GM23338 (cell line): ENCODE measurements at regions not wholly inside any gene's neighbourhood (a gene's known extent, or its start where the extent isn't known, plus 50 kb on each side); places are given as distances from the start of the nearest gene placed in this dataset.

Experiments
- ATAC-seq: fragments of 200-7000 bp; cut with Tn5 transposase; 3 replicates; pipeline ENCODE4 v1.9.1; 2020
- DNase-seq: peaks from one replicate; pipeline ENCODE4 v3.0.0-alpha.2; 2015; ENCODE audit warnings: low spot score
- H2AFZ ChIP-seq: fragments of 200-600 bp; sonication (generic); 2 replicates; pipeline ENCODE4 v1.8.0; 2016; ENCODE audit warnings: antibody characterized with exemption, mild to moderate bottlenecking, moderate library complexity
- H3F3A ChIP-seq: fragments of 200-600 bp; sonication (generic); replicated peaks from 2 replicates; pipeline ENCODE4 v1.8.0; 2017; ENCODE audit warnings: antibody characterized with exemption, mixed run types, low read depth
- H3K27ac ChIP-seq: fragments of 200-600 bp; sonication (generic); 2 replicates; pipeline ENCODE4 v1.6.1; 2016; ENCODE audit warnings: low read depth
- H3K27me3 ChIP-seq: fragments of 200-600 bp; sonication (generic); 2 replicates; pipeline ENCODE4 v1.8.0; 2016; ENCODE audit warnings: mild to moderate bottlenecking, mixed run types, moderate library complexity; ENCODE audit not compliant: insufficient read depth
- H3K36me3 ChIP-seq: fragments of 200-600 bp; sonication (generic); 2 replicates; pipeline ENCODE4 v1.8.0; 2016; ENCODE audit warnings: mild to moderate bottlenecking; ENCODE audit not compliant: insufficient read depth
- H3K4me1 ChIP-seq: fragments of 200-600 bp; sonication (generic); 2 replicates; pipeline ENCODE4 v1.8.0; 2016; ENCODE audit warnings: mild to moderate bottlenecking, moderate library complexity; ENCODE audit not compliant: insufficient read depth
- H3K4me2 ChIP-seq: fragments of 200-600 bp; sonication (generic); 2 replicates; pipeline ENCODE4 v1.7.1; 2017; ENCODE audit warnings: mixed run types
- H3K4me3 ChIP-seq: fragments of 200-600 bp; sonication (generic); 2 replicates; pipeline ENCODE4 v1.6.1; 2016; ENCODE audit warnings: mixed run types
- H3K79me2 ChIP-seq: fragments of 200-600 bp; sonication (generic); replicated peaks from 2 replicates; pipeline ENCODE4 v1.8.0; 2017; ENCODE audit warnings: mild to moderate bottlenecking; ENCODE audit not compliant: insufficient read depth
- H3K9me2 ChIP-seq: fragments of 200-600 bp; sonication (generic); 2 replicates; pipeline ENCODE4 v1.8.0; 2017; ENCODE audit not compliant: insufficient read depth
- H4K20me1 ChIP-seq: fragments of 200-600 bp; sonication (generic); replicated peaks from 2 replicates; pipeline ENCODE4 v1.8.0; 2017; ENCODE audit warnings: mild to moderate bottlenecking; ENCODE audit not compliant: insufficient read depth
- H3K27ac Mint-ChIP-seq: 2 replicates; pipeline ENCODE4 v1.8.0; 2020; ENCODE audit warnings: inconsistent platforms, mild to moderate bottlenecking, moderate library complexity, mixed read lengths
- H3K27me3 Mint-ChIP-seq: 3 replicates; pipeline ENCODE4 v1.8.0; 2022; ENCODE audit warnings: low read depth, mild to moderate bottlenecking, moderate library complexity, mixed read lengths, inconsistent platforms; ENCODE audit not compliant: insufficient read depth, poor library complexity
- H3K36me3 Mint-ChIP-seq: 3 replicates; pipeline ENCODE4 v1.8.0; 2021; ENCODE audit warnings: low read depth, mild to moderate bottlenecking, inconsistent platforms, moderate library complexity, mixed read lengths
- H3K4me1 Mint-ChIP-seq: 3 replicates; pipeline ENCODE4 v1.8.0; 2020; ENCODE audit warnings: mild to moderate bottlenecking, inconsistent platforms, mixed read lengths
- H3K4me3 Mint-ChIP-seq: 3 replicates; pipeline ENCODE4 v1.8.0; 2021; ENCODE audit warnings: moderate library complexity, mild to moderate bottlenecking, inconsistent platforms, mixed read lengths
- H3K9me3 Mint-ChIP-seq: 3 replicates; pipeline ENCODE4 v1.8.0; 2020; ENCODE audit warnings: moderate library complexity, mild to moderate bottlenecking, inconsistent platforms, mixed read lengths
- CREB1 ChIP-seq: fragments of 250-450 bp; sonication (Bioruptor Pico); IDR thresholded peaks from 2 replicates; pipeline ENCODE4 v1.5.0; 2020; ENCODE audit warnings: low read depth, mild to moderate bottlenecking, moderate library complexity
- EZH2 ChIP-seq: fragments of 200-600 bp; sonication (generic); IDR thresholded peaks from one replicate; pipeline ENCODE4 v1.8.0; 2017; ENCODE audit warnings: antibody characterized with exemption, mild to moderate bottlenecking, low read depth; ENCODE audit not compliant: unreplicated experiment
- EZH2phosphoT487 ChIP-seq: fragments of 200-600 bp; sonication (generic); IDR thresholded peaks from one replicate; pipeline ENCODE4 v1.8.1; 2018; ENCODE audit warnings: antibody characterized with exemption; ENCODE audit not compliant: unreplicated experiment
- JUNB ChIP-seq: IDR thresholded peaks from one replicate; pipeline ENCODE4 v1.6.1; 2016; ENCODE audit warnings: antibody characterized with exemption; ENCODE audit not compliant: unreplicated experiment
- NANOG ChIP-seq: IDR thresholded peaks from 2 replicates; pipeline ENCODE4 v1.6.1; 2016; ENCODE audit warnings: antibody characterized with exemption, borderline replicate concordance
- POLR2AphosphoS5 ChIP-seq: IDR thresholded peaks from 2 replicates; pipeline ENCODE4 v1.6.1; 2016; ENCODE audit warnings: antibody characterized with exemption, low read depth
- STAT1 ChIP-seq: IDR thresholded peaks from one replicate; pipeline ENCODE4 v1.6.1; 2016; ENCODE audit warnings: antibody characterized with exemption; ENCODE audit not compliant: unreplicated experiment
- ZNF114 ChIP-seq: fragments of 250-450 bp; sonication (Bioruptor Pico); IDR thresholded peaks from 2 replicates; pipeline ENCODE4 v1.5.0; 2020; ENCODE audit warnings: mild to moderate bottlenecking, moderate library complexity
- ZNF331 ChIP-seq: fragments of 250-450 bp; sonication (Bioruptor Pico); IDR thresholded peaks from 2 replicates; pipeline ENCODE4 v1.5.0; 2020; ENCODE audit warnings: low read depth, mild to moderate bottlenecking, moderate library complexity
- TF ChIP-seq, protein P1 (sequence below): fragments of 250-450 bp; sonication (Bioruptor Pico); IDR thresholded peaks from 2 replicates; pipeline ENCODE4 v1.5.0; 2020; ENCODE audit warnings: mild to moderate bottlenecking, moderate library complexity
- TF ChIP-seq, protein P2 (sequence below): IDR thresholded peaks from one replicate; pipeline ENCODE4 v1.6.1; 2018; ENCODE audit warnings: antibody characterized with exemption; ENCODE audit not compliant: unreplicated experiment
- TF ChIP-seq, protein P3 (sequence below): IDR thresholded peaks from 2 replicates; pipeline ENCODE4 v1.6.1; 2016; ENCODE audit warnings: antibody characterized with exemption
- TF ChIP-seq, protein P4 (sequence below), 2 experiments: fragments of 200-600 bp in 1 of 2; sonication (generic) in 1 of 2; conservative IDR thresholded peaks; 2 replicates each; pipeline versions ENCODE4 v1.5.1 to v1.6.1; 2016 to 2017; ENCODE audit warnings: antibody characterized with exemption in 2 of 2, low read depth in 2 of 2, mild to moderate bottlenecking in 2 of 2, moderate library complexity in 1 of 2

DNA sequence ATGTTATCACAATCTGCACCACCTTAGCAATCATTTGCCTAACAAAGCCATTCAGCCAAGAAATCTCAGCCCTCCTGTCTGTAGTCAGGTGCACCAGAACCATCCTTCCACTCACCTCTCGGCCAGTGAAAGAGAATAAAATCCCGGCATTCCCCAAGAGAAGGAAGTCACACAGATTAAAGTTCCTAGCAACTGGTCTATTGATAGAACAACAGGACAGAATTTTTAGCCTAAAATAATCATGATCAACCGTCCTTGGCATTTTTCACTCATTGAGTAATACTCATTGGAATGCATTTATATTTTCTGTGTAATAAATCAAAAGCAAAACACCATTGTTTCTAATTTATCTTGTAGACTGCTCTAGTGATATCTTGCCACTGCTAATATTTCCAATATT, 85.7 kb upstream of the CDH4 start:
- Histone ChIP-seq H3F3A (no peaks in the 10 kb centered on the region), H3K4me1 (no peaks in the 10 kb centered on the region), H3K4me2 (no peak overlapping the region), H4K20me1 (no peaks in the 10 kb centered on the region), H3K4me3 (no peak overlapping the region), H3K27ac (no peak overlapping the region), H3K9me2 (no peaks in the 10 kb centered on the region), H3K79me2 (no peaks in the 10 kb centered on the region), H2AFZ (no peak overlapping the region), H3K27me3 (no peaks in the 10 kb centered on the region), H3K36me3 (no peaks in the 10 kb centered on the region; the same call in 1 of the 2 replicates)
- TF ChIP-seq NANOG (no peak), ZNF331 (CRISPR knock-in tag) (no peak), JUNB (no peak), CREB1 (CRISPR knock-in tag) (no peak), POLR2AphosphoS5 (no peak), EZH2 (no peak), STAT1 (no peak), ZNF114 (CRISPR knock-in tag) (no peak), EZH2phosphoT487 (no peak)
- TF ChIP-seq, protein P1, sequence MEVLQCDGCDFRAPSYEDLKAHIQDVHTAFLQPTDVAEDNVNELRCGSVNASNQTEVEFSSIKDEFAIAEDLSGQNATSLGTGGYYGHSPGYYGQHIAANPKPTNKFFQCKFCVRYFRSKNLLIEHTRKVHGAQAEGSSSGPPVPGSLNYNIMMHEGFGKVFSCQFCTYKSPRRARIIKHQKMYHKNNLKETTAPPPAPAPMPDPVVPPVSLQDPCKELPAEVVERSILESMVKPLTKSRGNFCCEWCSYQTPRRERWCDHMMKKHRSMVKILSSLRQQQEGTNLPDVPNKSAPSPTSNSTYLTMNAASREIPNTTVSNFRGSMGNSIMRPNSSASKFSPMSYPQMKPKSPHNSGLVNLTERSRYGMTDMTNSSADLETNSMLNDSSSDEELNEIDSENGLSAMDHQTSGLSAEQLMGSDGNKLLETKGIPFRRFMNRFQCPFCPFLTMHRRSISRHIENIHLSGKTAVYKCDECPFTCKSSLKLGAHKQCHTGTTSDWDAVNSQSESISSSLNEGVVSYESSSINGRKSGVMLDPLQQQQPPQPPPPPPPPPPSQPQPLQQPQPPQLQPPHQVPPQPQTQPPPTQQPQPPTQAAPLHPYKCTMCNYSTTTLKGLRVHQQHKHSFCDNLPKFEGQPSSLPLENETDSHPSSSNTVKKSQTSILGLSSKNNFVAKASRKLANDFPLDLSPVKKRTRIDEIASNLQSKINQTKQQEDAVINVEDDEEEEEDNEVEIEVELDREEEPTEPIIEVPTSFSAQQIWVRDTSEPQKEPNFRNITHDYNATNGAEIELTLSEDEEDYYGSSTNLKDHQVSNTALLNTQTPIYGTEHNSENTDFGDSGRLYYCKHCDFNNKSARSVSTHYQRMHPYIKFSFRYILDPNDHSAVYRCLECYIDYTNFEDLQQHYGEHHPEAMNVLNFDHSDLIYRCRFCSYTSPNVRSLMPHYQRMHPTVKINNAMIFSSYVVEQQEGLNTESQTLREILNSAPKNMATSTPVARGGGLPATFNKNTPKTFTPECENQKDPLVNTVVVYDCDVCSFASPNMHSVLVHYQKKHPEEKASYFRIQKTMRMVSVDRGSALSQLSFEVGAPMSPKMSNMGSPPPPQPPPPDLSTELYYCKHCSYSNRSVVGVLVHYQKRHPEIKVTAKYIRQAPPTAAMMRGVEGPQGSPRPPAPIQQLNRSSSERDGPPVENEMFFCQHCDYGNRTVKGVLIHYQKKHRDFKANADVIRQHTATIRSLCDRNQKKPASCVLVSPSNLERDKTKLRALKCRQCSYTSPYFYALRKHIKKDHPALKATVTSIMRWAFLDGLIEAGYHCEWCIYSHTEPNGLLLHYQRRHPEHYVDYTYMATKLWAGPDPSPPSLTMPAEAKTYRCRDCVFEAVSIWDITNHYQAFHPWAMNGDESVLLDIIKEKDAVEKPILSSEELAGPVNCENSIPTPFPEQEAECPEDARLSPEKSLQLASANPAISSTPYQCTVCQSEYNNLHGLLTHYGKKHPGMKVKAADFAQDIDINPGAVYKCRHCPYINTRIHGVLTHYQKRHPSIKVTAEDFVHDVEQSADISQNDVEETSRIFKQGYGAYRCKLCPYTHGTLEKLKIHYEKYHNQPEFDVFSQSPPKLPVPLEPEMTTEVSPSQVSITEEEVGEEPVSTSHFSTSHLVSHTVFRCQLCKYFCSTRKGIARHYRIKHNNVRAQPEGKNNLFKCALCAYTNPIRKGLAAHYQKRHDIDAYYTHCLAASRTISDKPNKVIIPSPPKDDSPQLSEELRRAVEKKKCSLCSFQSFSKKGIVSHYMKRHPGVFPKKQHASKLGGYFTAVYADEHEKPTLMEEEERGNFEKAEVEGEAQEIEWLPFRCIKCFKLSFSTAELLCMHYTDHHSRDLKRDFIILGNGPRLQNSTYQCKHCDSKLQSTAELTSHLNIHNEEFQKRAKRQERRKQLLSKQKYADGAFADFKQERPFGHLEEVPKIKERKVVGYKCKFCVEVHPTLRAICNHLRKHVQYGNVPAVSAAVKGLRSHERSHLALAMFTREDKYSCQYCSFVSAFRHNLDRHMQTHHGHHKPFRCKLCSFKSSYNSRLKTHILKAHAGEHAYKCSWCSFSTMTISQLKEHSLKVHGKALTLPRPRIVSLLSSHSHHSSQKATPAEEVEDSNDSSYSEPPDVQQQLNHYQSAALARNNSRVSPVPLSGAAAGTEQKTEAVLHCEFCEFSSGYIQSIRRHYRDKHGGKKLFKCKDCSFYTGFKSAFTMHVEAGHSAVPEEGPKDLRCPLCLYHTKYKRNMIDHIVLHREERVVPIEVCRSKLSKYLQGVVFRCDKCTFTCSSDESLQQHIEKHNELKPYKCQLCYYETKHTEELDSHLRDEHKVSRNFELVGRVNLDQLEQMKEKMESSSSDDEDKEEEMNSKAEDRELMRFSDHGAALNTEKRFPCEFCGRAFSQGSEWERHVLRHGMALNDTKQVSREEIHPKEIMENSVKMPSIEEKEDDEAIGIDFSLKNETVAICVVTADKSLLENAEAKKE (CRISPR knock-in tag): no peak
- TF ChIP-seq, protein P2, sequence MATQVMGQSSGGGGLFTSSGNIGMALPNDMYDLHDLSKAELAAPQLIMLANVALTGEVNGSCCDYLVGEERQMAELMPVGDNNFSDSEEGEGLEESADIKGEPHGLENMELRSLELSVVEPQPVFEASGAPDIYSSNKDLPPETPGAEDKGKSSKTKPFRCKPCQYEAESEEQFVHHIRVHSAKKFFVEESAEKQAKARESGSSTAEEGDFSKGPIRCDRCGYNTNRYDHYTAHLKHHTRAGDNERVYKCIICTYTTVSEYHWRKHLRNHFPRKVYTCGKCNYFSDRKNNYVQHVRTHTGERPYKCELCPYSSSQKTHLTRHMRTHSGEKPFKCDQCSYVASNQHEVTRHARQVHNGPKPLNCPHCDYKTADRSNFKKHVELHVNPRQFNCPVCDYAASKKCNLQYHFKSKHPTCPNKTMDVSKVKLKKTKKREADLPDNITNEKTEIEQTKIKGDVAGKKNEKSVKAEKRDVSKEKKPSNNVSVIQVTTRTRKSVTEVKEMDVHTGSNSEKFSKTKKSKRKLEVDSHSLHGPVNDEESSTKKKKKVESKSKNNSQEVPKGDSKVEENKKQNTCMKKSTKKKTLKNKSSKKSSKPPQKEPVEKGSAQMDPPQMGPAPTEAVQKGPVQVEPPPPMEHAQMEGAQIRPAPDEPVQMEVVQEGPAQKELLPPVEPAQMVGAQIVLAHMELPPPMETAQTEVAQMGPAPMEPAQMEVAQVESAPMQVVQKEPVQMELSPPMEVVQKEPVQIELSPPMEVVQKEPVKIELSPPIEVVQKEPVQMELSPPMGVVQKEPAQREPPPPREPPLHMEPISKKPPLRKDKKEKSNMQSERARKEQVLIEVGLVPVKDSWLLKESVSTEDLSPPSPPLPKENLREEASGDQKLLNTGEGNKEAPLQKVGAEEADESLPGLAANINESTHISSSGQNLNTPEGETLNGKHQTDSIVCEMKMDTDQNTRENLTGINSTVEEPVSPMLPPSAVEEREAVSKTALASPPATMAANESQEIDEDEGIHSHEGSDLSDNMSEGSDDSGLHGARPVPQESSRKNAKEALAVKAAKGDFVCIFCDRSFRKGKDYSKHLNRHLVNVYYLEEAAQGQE: no peak
- TF ChIP-seq, protein P3, sequence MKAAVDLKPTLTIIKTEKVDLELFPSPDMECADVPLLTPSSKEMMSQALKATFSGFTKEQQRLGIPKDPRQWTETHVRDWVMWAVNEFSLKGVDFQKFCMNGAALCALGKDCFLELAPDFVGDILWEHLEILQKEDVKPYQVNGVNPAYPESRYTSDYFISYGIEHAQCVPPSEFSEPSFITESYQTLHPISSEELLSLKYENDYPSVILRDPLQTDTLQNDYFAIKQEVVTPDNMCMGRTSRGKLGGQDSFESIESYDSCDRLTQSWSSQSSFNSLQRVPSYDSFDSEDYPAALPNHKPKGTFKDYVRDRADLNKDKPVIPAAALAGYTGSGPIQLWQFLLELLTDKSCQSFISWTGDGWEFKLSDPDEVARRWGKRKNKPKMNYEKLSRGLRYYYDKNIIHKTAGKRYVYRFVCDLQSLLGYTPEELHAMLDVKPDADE: no peak
- TF ChIP-seq, protein P4, sequence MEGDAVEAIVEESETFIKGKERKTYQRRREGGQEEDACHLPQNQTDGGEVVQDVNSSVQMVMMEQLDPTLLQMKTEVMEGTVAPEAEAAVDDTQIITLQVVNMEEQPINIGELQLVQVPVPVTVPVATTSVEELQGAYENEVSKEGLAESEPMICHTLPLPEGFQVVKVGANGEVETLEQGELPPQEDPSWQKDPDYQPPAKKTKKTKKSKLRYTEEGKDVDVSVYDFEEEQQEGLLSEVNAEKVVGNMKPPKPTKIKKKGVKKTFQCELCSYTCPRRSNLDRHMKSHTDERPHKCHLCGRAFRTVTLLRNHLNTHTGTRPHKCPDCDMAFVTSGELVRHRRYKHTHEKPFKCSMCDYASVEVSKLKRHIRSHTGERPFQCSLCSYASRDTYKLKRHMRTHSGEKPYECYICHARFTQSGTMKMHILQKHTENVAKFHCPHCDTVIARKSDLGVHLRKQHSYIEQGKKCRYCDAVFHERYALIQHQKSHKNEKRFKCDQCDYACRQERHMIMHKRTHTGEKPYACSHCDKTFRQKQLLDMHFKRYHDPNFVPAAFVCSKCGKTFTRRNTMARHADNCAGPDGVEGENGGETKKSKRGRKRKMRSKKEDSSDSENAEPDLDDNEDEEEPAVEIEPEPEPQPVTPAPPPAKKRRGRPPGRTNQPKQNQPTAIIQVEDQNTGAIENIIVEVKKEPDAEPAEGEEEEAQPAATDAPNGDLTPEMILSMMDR (conservative IDR thresholded peaks at IDR 0.05; ENCODE audit: low read depth in 2 of 2): no peak
- H3K9me3 Mint-ChIP-seq: peaks cover 10% of the 10 kb centered on the region; the same call in 2 of the 3 replicates
- H3K27me3 Mint-ChIP-seq: peaks cover 19% of the 10 kb centered on the region
- H3K4me3 Mint-ChIP-seq: no peak overlapping the region
- DNase-seq (no peak), ATAC-seq (no peak)
- peaks cover 19% of the 10 kb centered on the region for H3K4me1 Mint-ChIP-seq
- 0 out of 3 replicates have a peak, but pooled peaks cover 5% of the 10 kb centered on the region for H3K36me3 Mint-ChIP-seq
- no peak overlapping the region for H3K27ac Mint-ChIP-seq
